ENCODE measurements at regions not wholly inside any gene's neighbourhood (a gene's known extent, or its start where the extent isn't known, plus 50 kb on each side); places are given as distances from the start of the nearest gene placed in this dataset.
"Not testable (repeated sequence)": the region's sequence is repeated elsewhere in the genome, so short reads cannot be mapped to it uniquely, and the experiment has no call there.

GRCh38 chr2:183925281-183925680 lies 673.0 kb upstream of the ZNF804A start:
- Mint-ChIP-seq H3K4me3 (no peak overlapping the region), H3K27me3 (ENCODE audit: low read depth in 3 of 3) (no peaks in the 10 kb centered on the region), H3K27ac (no peak overlapping the region), H3K9me3 (peaks cover 12 to 38% (median 17%) of the 10 kb centered on the region in 6 donors), H3K36me3 (no peaks in the 10 kb centered on the region), H3K4me1 (no peaks in the 10 kb centered on the region)
- DNase-seq = no peak

- no peaks in the 10 kb centered on the region for H3K36me3 Mint-ChIP-seq
Observed at GRCh38 chr2:183926433-183926832, 671.9 kb upstream of the ZNF804A start.

DNA sequence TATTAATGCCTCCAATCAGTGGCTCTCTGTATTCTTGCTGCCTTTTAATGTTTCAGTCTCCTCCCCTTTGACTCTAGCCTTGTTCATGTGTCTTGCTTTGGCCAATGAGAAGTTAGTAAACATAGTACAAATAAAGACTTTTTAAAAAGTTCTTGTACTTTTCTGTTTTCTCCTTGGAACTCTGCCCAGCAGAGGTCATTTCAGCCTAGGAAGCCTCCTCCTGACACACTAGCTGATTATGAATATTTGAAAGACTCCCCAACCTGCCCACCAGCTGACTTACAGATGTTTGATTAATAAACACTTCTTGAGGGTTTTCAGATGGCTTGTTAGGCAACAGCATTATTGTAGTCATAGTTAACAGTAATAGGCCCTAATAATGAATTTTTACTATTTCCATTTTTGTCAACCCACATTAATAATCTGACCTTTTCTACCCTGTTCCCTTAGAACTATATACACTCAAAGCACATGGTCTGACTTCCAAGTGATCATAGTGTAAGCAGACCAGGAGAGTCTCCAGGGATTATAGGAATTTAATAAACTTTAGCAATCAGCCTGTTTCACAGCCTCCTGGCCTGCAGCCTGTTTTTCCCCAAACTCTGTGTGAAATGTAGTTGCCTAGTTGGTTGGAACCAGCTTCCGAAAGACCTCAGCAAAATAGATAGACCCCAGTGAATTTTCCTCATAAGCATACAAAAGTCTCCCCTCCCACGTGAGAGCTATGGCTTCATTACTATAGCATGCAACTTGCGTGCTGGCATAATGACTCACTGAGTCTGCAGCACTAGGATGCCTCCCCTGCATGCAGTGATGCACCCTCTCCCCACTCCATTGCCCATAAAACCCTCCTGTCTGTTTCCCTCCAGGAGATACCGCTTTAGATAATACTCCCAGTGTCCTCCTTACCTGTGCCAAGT lies 670.7 kb upstream of the ZNF804A start:
- peaks cover 12 to 40% (median 14%) of the 10 kb centered on the region in 6 donors for H3K9me3 Mint-ChIP-seq
- DNase-seq = no peak
- no peaks in the 10 kb centered on the region for H3K4me1 Mint-ChIP-seq
- H3K27ac Mint-ChIP-seq = no peak overlapping the region
- no peaks in the 10 kb centered on the region for H3K36me3 Mint-ChIP-seq
- no peaks in the 10 kb centered on the region for H3K27me3 Mint-ChIP-seq (ENCODE audit: low read depth in 3 of 3)
- H3K4me3 Mint-ChIP-seq = no peak overlapping the region

More at GRCh38 chr2:183926433-183926832, 671.9 kb upstream of the ZNF804A start:
- DNase-seq = no peak
- no peaks in the 10 kb centered on the region for H3K27me3 Mint-ChIP-seq (ENCODE audit: low read depth in 3 of 3)
- no peak overlapping the region for H3K27ac Mint-ChIP-seq
- H3K9me3 Mint-ChIP-seq = peaks cover 10 to 33% (median 13%) of the 10 kb centered on the region in 6 donors
- no peak overlapping the region for H3K4me3 Mint-ChIP-seq
- H3K4me1 Mint-ChIP-seq = no peaks in the 10 kb centered on the region

DNA sequence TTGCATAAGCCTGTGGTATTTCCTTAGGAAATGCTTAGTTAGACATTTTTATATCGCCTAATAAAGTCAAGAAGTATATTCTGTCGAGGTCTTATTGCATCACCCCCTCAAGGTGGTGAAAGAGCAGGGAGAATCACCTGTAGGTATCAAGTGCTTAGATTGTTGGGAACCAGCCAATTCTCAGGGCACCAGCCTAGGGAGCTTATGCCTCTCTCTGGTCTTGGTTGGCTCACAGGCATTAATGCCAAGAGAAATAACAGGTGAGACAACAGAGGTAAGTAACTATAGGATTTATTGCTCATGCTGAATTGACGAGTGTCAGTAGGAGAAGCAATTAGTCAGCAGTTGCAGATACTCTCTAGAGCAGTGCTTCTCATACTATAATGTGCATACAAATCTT lies 663.3 kb upstream of the ZNF804A start:
- no peaks in the 10 kb centered on the region for H3K4me1 Mint-ChIP-seq
- peaks cover 0 to 2% (median 0%) of the 10 kb centered on the region in 3 donors for H3K27me3 Mint-ChIP-seq (ENCODE audit: low read depth in 3 of 3)
- H3K4me3 Mint-ChIP-seq = no peak overlapping the region
- H3K27ac Mint-ChIP-seq = no peak overlapping the region
- DNase-seq = no peak
- peaks cover 14 to 42% (median 26%) of the 10 kb centered on the region in 6 donors for H3K9me3 Mint-ChIP-seq
- no peaks in the 10 kb centered on the region for H3K36me3 Mint-ChIP-seq

DNA sequence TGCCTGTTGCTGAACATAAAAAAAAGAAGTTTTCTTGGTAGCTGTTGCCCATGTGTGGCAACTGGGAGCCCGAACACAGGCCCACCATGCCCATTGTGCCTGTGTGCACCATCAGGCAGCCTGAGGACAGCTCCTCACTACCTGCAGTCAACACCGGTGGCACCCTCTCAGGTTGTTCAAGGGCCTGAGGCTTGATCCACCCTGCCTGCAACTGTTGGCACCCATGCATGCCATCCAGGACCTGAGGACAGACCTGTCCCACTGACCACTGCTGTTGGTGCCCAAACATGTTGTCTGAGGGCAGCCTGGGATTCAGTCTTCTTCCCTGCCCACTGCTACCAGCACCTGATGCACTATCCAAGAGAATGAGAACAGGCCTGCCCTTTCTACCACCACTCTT lies 661.1 kb upstream of the ZNF804A start:
- no peak for DNase-seq
- peaks cover 0 to 2% (median 0%) of the 10 kb centered on the region in 3 donors for H3K27me3 Mint-ChIP-seq (ENCODE audit: low read depth in 3 of 3)
- no peak overlapping the region for H3K4me3 Mint-ChIP-seq
- H3K4me1 Mint-ChIP-seq = no peaks in the 10 kb centered on the region
- no peak overlapping the region for H3K27ac Mint-ChIP-seq
- peaks cover 14 to 49% (median 32%) of the 10 kb centered on the region in 6 donors for H3K9me3 Mint-ChIP-seq
- H3K36me3 Mint-ChIP-seq = no peaks in the 10 kb centered on the region

- DNase-seq = no peak
- H3K9me3 Mint-ChIP-seq = peaks cover 10 to 50% (median 18%) of the 10 kb centered on the region in 6 donors
Observed at GRCh38 chr2:183946193-183946592, 652.1 kb upstream of the ZNF804A start.

GRCh38 chr2:183948861-183949260 lies 649.5 kb upstream of the ZNF804A start:
- Mint-ChIP-seq H3K36me3 (no peaks in the 10 kb centered on the region), H3K27ac (no peak overlapping the region), H3K27me3 (ENCODE audit: low read depth in 3 of 3) (no peaks in the 10 kb centered on the region), H3K9me3 (peaks cover 3 to 35% (median 15%) of the 10 kb centered on the region in 6 donors), H3K4me1 (no peaks in the 10 kb centered on the region), H3K4me3 (no peak overlapping the region)
- no peak for DNase-seq

More at GRCh38 chr2:183946193-183946592, 652.1 kb upstream of the ZNF804A start:
- Mint-ChIP-seq H3K4me1 (no peaks in the 10 kb centered on the region), H3K27ac (no peak overlapping the region), H3K27me3 (ENCODE audit: low read depth in 3 of 3) (no peaks in the 10 kb centered on the region), H3K4me3 (no peak overlapping the region), H3K36me3 (no peaks in the 10 kb centered on the region)

DNA sequence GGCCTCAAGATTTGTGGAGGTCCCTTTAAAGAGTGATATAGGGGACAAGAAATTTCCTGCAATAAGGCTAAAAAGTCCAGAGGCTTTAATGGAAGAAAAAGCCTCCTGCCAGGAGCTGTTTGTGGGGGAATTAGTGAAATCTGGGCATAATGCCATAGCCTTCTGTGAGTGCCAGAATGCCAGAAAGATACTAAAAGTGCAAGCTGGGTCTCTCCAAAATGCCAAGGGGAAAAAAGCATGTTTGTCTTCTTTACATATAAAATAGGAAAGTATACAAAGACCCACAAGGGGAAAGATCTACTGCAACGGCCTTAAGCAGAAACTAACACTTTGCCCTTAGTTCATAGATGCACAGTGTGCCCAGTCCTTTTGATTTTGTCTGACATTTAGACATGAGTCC lies 647.7 kb upstream of the ZNF804A start:
- Mint-ChIP-seq H3K27ac (no peak overlapping the region), H3K36me3 (no peaks in the 10 kb centered on the region), H3K9me3 (peaks cover 5 to 50% (median 20%) of the 10 kb centered on the region in 6 donors), H3K4me3 (no peak overlapping the region), H3K4me1 (no peaks in the 10 kb centered on the region), H3K27me3 (ENCODE audit: low read depth in 3 of 3) (no peaks in the 10 kb centered on the region)
- no peak for DNase-seq

DNA sequence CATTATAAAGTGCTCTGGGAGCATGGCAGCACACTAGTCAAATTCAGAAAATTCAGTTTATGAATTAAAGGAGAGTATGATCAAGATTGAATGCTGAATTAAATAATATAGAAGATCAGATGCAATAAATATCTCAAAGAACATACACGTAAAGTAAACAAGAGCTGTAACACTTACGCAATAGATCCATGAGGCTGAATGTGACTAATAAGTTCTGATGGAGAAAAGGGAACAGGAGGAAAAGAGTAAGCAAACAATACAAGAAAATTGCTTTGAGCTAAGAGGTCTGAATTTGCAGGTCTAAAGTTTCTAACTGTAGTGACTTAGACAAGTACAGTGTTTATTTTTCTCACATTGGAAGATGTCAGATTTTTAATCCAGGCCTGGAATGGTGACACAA lies 646.7 kb upstream of the ZNF804A start:
- H3K27ac Mint-ChIP-seq = no peak overlapping the region
- H3K36me3 Mint-ChIP-seq = no peaks in the 10 kb centered on the region
- H3K4me3 Mint-ChIP-seq = no peak overlapping the region
- DNase-seq = no peak
- peaks cover 8 to 50% (median 22%) of the 10 kb centered on the region in 6 donors for H3K9me3 Mint-ChIP-seq
- no peaks in the 10 kb centered on the region for H3K4me1 Mint-ChIP-seq
- H3K27me3 Mint-ChIP-seq (ENCODE audit: low read depth in 3 of 3) = no peaks in the 10 kb centered on the region

DNA sequence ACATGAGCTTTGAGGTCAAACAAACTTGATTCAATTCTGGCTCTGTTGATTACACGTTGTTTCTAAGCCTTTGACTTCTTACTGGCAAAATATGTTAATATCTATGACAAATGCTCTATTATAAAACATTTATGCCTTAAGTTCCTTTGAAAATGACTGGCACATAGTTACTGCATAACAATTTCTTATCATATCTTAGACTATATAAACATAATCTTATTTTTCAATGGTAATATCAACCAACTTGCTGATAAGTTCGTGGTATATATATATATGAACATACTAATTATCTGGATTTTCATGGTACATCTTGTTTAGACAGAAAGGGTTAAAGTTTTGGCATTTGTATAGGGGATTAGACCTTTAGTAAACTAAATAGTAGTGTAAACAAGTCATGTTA lies 645.6 kb upstream of the ZNF804A start:
- DNase-seq = no peak
- H3K27me3 Mint-ChIP-seq (ENCODE audit: low read depth in 3 of 3) = no peaks in the 10 kb centered on the region
- no peak overlapping the region for H3K4me3 Mint-ChIP-seq
- H3K36me3 Mint-ChIP-seq = no peaks in the 10 kb centered on the region
- H3K9me3 Mint-ChIP-seq = peaks cover 8 to 47% (median 22%) of the 10 kb centered on the region in 6 donors
- no peak overlapping the region for H3K27ac Mint-ChIP-seq
- no peaks in the 10 kb centered on the region for H3K4me1 Mint-ChIP-seq

DNA sequence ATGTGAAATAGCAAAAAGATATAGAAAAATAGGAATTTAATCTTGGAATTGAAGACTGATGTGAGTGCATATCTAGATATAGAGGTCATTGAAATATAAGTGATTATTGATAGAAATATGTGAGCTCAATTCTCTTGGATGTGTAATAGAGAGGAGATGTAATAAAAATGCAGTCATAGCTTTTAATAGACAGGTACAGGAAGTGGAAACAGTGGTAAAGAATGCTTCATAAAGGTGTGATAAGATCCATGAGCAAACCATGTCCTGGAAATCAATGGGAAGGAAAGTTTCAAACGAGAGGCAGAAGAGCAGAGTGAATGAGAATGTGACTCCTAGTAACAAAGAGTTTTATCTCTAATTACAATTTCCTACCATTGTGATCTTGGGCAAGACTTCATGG lies 634.7 kb upstream of the ZNF804A start:
- Mint-ChIP-seq H3K36me3 (no peaks in the 10 kb centered on the region), H3K4me3 (no peak overlapping the region), H3K27me3 (ENCODE audit: low read depth in 3 of 3) (no peaks in the 10 kb centered on the region), H3K4me1 (no peaks in the 10 kb centered on the region), H3K9me3 (peaks cover 2 to 29% (median 12%) of the 10 kb centered on the region in 6 donors), H3K27ac (no peak overlapping the region)
- DNase-seq = no peak

DNA sequence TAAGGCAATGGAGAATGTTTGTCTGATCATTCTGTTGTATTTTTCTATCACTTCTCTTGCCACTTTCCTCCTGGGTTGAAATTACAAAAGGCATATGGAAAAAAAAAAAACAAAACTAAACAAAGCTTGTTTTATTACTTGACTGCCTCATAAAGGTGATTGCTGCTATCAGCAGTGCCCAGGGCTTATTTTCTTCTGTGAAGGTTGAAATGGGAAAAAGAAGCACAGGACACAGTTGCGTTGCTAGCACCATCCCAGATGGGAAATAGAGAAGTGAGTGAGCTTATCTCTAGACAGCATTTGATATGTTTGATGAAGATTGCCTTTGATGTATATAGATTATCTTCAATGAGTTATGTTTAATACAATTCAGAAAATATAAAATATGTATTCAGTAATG lies 633.8 kb upstream of the ZNF804A start:
- H3K36me3 Mint-ChIP-seq = no peaks in the 10 kb centered on the region
- H3K27me3 Mint-ChIP-seq (ENCODE audit: low read depth in 3 of 3) = no peaks in the 10 kb centered on the region
- peaks cover 2 to 31% (median 12%) of the 10 kb centered on the region in 6 donors for H3K9me3 Mint-ChIP-seq
- H3K4me3 Mint-ChIP-seq = no peak overlapping the region
- no peaks in the 10 kb centered on the region for H3K4me1 Mint-ChIP-seq
- H3K27ac Mint-ChIP-seq = no peak overlapping the region
- DNase-seq = no peak

GRCh38 chr2:183967756-183968155 lies 630.6 kb upstream of the ZNF804A start:
- H3K36me3 Mint-ChIP-seq = no peaks in the 10 kb centered on the region
- no peak for DNase-seq
- no peaks in the 10 kb centered on the region for H3K4me1 Mint-ChIP-seq
- H3K9me3 Mint-ChIP-seq = peaks cover 2 to 37% (median 20%) of the 10 kb centered on the region in 6 donors
- no peak overlapping the region for H3K4me3 Mint-ChIP-seq
- no peak overlapping the region for H3K27ac Mint-ChIP-seq
- H3K27me3 Mint-ChIP-seq (ENCODE audit: low read depth in 3 of 3) = no peaks in the 10 kb centered on the region

GRCh38 chr2:183975676-183976075 lies 622.7 kb upstream of the ZNF804A start:
- H3K4me3 Mint-ChIP-seq; H3K4me1 Mint-ChIP-seq; H3K36me3 Mint-ChIP-seq; H3K27ac Mint-ChIP-seq; H3K27me3 Mint-ChIP-seq (ENCODE audit: low read depth in 3 of 3); DNase-seq: not testable (repeated sequence)
- H3K9me3 Mint-ChIP-seq = peaks cover 27 to 50% (median 39%) of the 10 kb centered on the region in 6 donors

Data from immature natural killer cell (primary cell).